K562 (cell line): ENCODE measurements at regions not wholly inside any gene's neighbourhood (a gene's known extent, or its start where the extent isn't known, plus 50 kb on each side); places are given as distances from the start of the nearest gene placed in this dataset.

ENCODE experiments used
- CTCF ChIP-seq, 3 experiments: IDR thresholded peaks in 2 of 3; conservative IDR thresholded peaks in 1 of 3; 2 replicates each; pipeline ENCODE4 v1.5.1; 2011 to 2012; ENCODE audit warnings: low read length in 3 of 3, mild to moderate bottlenecking in 3 of 3, control low read depth in 2 of 3, improper control_type of control experiment in 1 of 3, inconsistent platforms in 1 of 3, low read depth in 1 of 3, mixed read lengths in 1 of 3, moderate library complexity in 1 of 3; ENCODE audit not compliant: insufficient read depth in 2 of 3
- EZH2 ChIP-seq: IDR thresholded peaks from 2 replicates; pipeline ENCODE4 v1.6.1; 2012; ENCODE audit warnings: low read depth, mild to moderate bottlenecking, inconsistent platforms, low read length, borderline replicate concordance
- FOXA1 ChIP-seq: fragments of 450-650 bp; IDR thresholded peaks from 2 replicates; pipeline ENCODE4 v1.6.1; 2016; ENCODE audit warnings: mild to moderate bottlenecking, borderline replicate concordance
- FOXJ2 ChIP-seq: fragments of 200-800 bp; sonication (Bioruptor generic); IDR thresholded peaks from 2 replicates; pipeline ENCODE4 v1.6.1; 2016; ENCODE audit warnings: missing genetic modification characterization, missing compliant biosample characterization
- FOXK2 ChIP-seq, 2 experiments: fragments of 450-650 bp; IDR thresholded peaks in 1 of 2; conservative IDR thresholded peaks in 1 of 2; 2 replicates each; pipeline ENCODE4 v1.6.1; 2016; ENCODE audit warnings: low read depth in 2 of 2, mild to moderate bottlenecking in 1 of 2
- HDAC3 ChIP-seq: fragments of 450-650 bp; IDR thresholded peaks from 2 replicates; pipeline ENCODE4 v1.6.1; 2018; ENCODE audit warnings: borderline replicate concordance, mild to moderate bottlenecking, moderate library complexity; ENCODE audit not compliant: partially characterized antibody
- JUN ChIP-seq, 2 experiments: sonication (generic) in 1 of 2; formaldehyde crosslinking in 1 of 2; IDR thresholded peaks; 2 replicates each; pipeline versions ENCODE4 v1.6.1 to v1.8.0; 2012 to 2022; ENCODE audit warnings: borderline replicate concordance in 2 of 2, mild to moderate bottlenecking in 2 of 2, improper control_type of control experiment in 1 of 2, low read depth in 1 of 2, low read length in 1 of 2, missing genetic modification reagents in 1 of 2
- SRSF1 ChIP-seq: fragments of 200-400 bp; formaldehyde crosslinking; IDR thresholded peaks from 2 replicates; pipeline ENCODE4 v1.6.1; 2017; ENCODE audit warnings: mild to moderate bottlenecking, low read depth, low read length, moderate library complexity
- TCF7L2 ChIP-seq: fragments of 150-350 bp; IDR thresholded peaks from 2 replicates; pipeline ENCODE4 v1.6.1; 2016; ENCODE audit warnings: low read depth, mild to moderate bottlenecking, low read length, moderate library complexity

GRCh38 chr4:181564625-181565024 is 678.6 kb upstream of the TENM3 start:
- no peak for TF ChIP-seq FOXA1
- no peak for TF ChIP-seq HDAC3
- TF ChIP-seq FOXJ2, result no peak
- TF ChIP-seq EZH2, result no peak
- TF ChIP-seq JUN (IDR thresholded peaks at IDR 0.05; ENCODE audit: borderline replicate concordance, low read depth, low read length), result no peak
- TF ChIP-seq JUN (CRISPR knock-in tag; IDR thresholded peaks at IDR 0.05; ENCODE audit: borderline replicate concordance), result no peak
- TF ChIP-seq FOXK2 (conservative IDR thresholded peaks at IDR 0.05 in 1 of 2, IDR thresholded peaks at IDR 0.05 in 1 of 2; ENCODE audit: low read depth in 2 of 2), result no peak
- no peak for TF ChIP-seq SRSF1
- no peak for TF ChIP-seq TCF7L2
- TF ChIP-seq CTCF (IDR thresholded peaks at IDR 0.05 in 2 of 3, conservative IDR thresholded peaks at IDR 0.05 in 1 of 3; ENCODE audit: insufficient read depth in 2 of 3, low read depth in 1 of 3, low read length in 3 of 3), result no peak
